ENCODE measurements at regions not wholly inside any gene's neighbourhood (a gene's known extent, or its start where the extent isn't known, plus 50 kb on each side); places are given as distances from the start of the nearest gene placed in this dataset.

- Histone ChIP-seq H2AFZ (ENCODE audit: low read depth, low read length) (no peak overlapping the region), H4K20me1 (ENCODE audit: insufficient read depth) (no peaks in the 10 kb centered on the region), H3K27ac (ENCODE audit: low read length) (no peak overlapping the region), H3K9me2 (ENCODE audit: insufficient read depth, low read length) (no peaks in the 10 kb centered on the region), H3K9me3 (ENCODE audit: low read length) (no peaks in the 10 kb centered on the region), H3K79me2 (replicated peaks; ENCODE audit: insufficient read depth, low read length) (no peaks in the 10 kb centered on the region), H3K27me3 (ENCODE audit: insufficient read depth, low read depth, low read length) (no peaks in the 10 kb centered on the region), H3K4me3 (ENCODE audit: low read length) (no peak overlapping the region), H3K9ac (ENCODE audit: low read length) (no peak overlapping the region), H3K36me3 (ENCODE audit: insufficient read depth, low read length) (no peaks in the 10 kb centered on the region), H3F3A (ENCODE audit: insufficient read depth, low read length, poor library complexity, severe bottlenecking) (no peaks in the 10 kb centered on the region), H3K4me2 (ENCODE audit: low read length) (no peak overlapping the region)
- TF ChIP-seq, protein P1, sequence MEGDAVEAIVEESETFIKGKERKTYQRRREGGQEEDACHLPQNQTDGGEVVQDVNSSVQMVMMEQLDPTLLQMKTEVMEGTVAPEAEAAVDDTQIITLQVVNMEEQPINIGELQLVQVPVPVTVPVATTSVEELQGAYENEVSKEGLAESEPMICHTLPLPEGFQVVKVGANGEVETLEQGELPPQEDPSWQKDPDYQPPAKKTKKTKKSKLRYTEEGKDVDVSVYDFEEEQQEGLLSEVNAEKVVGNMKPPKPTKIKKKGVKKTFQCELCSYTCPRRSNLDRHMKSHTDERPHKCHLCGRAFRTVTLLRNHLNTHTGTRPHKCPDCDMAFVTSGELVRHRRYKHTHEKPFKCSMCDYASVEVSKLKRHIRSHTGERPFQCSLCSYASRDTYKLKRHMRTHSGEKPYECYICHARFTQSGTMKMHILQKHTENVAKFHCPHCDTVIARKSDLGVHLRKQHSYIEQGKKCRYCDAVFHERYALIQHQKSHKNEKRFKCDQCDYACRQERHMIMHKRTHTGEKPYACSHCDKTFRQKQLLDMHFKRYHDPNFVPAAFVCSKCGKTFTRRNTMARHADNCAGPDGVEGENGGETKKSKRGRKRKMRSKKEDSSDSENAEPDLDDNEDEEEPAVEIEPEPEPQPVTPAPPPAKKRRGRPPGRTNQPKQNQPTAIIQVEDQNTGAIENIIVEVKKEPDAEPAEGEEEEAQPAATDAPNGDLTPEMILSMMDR (IDR thresholded peaks at IDR 0.05; ENCODE audit: poor library complexity, severe bottlenecking), result no peak
- TF ChIP-seq REST (IDR thresholded peaks at IDR 0.05; ENCODE audit: borderline replicate concordance), result no peak
- no peak for TF ChIP-seq TAF1 (IDR thresholded peaks at IDR 0.05; ENCODE audit: low read depth)
- TF ChIP-seq SMC3 (conservative IDR thresholded peaks at IDR 0.05; ENCODE audit: poor library complexity), result no peak
- no peak for TF ChIP-seq RAD21 (conservative IDR thresholded peaks at IDR 0.05)
- no peak for TF ChIP-seq POLR2AphosphoS5 (IDR thresholded peaks at IDR 0.05)
- no peak for TF ChIP-seq EZH2 (IDR thresholded peaks at IDR 0.05; ENCODE audit: borderline replicate concordance, insufficient read depth, low read length, poor library complexity, severe bottlenecking)
- TF ChIP-seq EP300 (conservative IDR thresholded peaks at IDR 0.05; ENCODE audit: poor library complexity, severe bottlenecking), result no peak
Measured at GRCh38 chr2:234633581-234634230, 136.8 kb upstream of the ARL4C start.

DNA sequence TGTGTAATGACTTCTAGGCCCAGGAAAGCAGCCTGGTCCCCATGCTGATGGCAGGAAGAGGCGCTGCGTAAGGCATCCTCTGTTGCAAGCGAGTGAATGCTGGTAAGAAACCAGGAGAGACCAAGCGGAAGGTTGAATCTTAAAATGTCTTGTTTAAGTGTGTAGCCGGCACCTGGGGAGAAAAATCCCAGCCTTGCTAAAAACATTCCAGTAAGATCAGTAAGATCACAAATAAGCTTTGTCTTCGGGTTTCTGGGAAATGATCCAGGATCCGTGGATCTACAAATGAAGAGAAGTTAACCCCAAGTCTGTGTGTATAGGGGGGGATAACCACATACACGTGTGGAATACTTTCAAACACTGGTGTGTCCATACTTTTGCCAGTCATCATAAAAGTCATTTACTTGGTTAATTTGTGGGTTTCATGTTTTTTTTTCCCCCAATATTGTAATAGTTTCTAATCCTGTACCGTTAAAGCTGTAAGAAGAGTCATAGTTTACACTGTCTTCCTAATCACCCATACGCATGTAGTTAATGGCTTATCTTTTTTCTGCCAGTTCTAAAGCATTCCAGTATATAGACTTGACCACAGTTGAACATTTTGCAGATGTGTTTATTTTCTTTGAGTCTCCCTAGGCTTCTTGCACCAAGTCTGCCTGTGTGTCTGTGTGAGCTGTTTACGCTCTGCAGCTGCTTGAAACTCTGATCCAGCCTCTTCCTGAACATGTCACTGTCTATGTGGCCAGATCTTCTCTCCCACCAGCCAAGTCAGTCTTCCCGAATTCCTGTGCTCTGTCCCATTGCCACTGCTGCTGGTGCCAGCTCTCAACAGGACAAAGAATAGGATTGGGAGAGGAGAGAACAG is 135.9 kb upstream of the ARL4C start:
- Histone ChIP-seq H3K79me2 (replicated peaks; ENCODE audit: insufficient read depth, low read length) (no peaks in the 10 kb centered on the region), H3K9ac (ENCODE audit: low read length) (no peak overlapping the region), H3K27me3 (ENCODE audit: insufficient read depth, low read depth, low read length) (no peaks in the 10 kb centered on the region), H3K9me3 (ENCODE audit: low read length) (no peaks in the 10 kb centered on the region), H3K9me2 (ENCODE audit: insufficient read depth, low read length) (no peaks in the 10 kb centered on the region), H3K4me2 (ENCODE audit: low read length) (no peak overlapping the region), H3K36me3 (ENCODE audit: insufficient read depth, low read length) (no peaks in the 10 kb centered on the region), H3F3A (ENCODE audit: insufficient read depth, low read length, poor library complexity, severe bottlenecking) (no peaks in the 10 kb centered on the region), H3K27ac (ENCODE audit: low read length) (no peak overlapping the region), H3K4me3 (ENCODE audit: low read length) (no peak overlapping the region), H4K20me1 (ENCODE audit: insufficient read depth) (no peaks in the 10 kb centered on the region), H2AFZ (ENCODE audit: low read depth, low read length) (no peak overlapping the region)
- TF ChIP-seq SMC3 (conservative IDR thresholded peaks at IDR 0.05; ENCODE audit: poor library complexity), result no peak
- no peak for TF ChIP-seq POLR2AphosphoS5 (IDR thresholded peaks at IDR 0.05)
- no peak for TF ChIP-seq REST (IDR thresholded peaks at IDR 0.05; ENCODE audit: borderline replicate concordance)
- TF ChIP-seq, protein P1 (IDR thresholded peaks at IDR 0.05; ENCODE audit: poor library complexity, severe bottlenecking), result no peak
- no peak for TF ChIP-seq EP300 (conservative IDR thresholded peaks at IDR 0.05; ENCODE audit: poor library complexity, severe bottlenecking)
- no peak for TF ChIP-seq MXI1 (conservative IDR thresholded peaks at IDR 0.05; ENCODE audit: poor library complexity, severe bottlenecking)
- TF ChIP-seq EZH2 (IDR thresholded peaks at IDR 0.05; ENCODE audit: borderline replicate concordance, insufficient read depth, low read length, poor library complexity, severe bottlenecking), result no peak
- no peak for TF ChIP-seq TAF1 (IDR thresholded peaks at IDR 0.05; ENCODE audit: low read depth)
- TF ChIP-seq RAD21 (conservative IDR thresholded peaks at IDR 0.05), result no peak
